HG03575 (cell line): ENCODE measurements at regions not wholly inside any gene's neighbourhood (a gene's known extent, or its start where the extent isn't known, plus 50 kb on each side); places are given as distances from the start of the nearest gene placed in this dataset.

Source experiments
- ATAC-seq: cut with Tn5 transposase; IDR thresholded peaks from one replicate; pipeline ENCODE4 v1.9.1; 2021; ENCODE audit not compliant: unreplicated experiment, insufficient number of reproducible peaks, low FRiP score; ENCODE audit errors: extremely low read depth

GRCh38 chr5:126309860-126310259, 113.3 kb upstream of the GRAMD2B start:
- ATAC-seq, result no peak

DNA sequence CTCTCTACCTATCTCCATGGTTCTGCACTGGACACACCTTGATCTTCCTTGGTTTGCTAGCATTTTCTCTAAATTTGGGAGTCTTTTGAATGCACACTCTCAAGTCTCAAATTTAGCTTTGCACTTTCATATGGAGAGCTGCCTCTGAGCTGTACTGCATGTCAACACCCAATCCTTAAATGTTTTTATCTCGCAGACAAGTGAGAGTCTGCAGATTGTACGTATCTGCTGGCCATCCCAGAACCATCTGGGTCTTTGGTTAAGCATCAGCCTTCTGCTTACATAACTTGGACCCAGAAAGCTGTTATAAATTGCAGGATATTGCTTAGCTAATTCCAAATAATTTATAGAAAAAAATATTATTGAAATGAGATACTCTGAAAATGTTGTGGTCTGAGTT, 111.4 kb upstream of the GRAMD2B start:
- ATAC-seq, result no peak

- ATAC-seq, result no peak
Observed at GRCh38 chr5:126315341-126315740, 107.9 kb upstream of the GRAMD2B start.

- ATAC-seq, result no peak
Observed at GRCh38 chr5:126332326-126332725, 90.9 kb upstream of the GRAMD2B start.

DNA sequence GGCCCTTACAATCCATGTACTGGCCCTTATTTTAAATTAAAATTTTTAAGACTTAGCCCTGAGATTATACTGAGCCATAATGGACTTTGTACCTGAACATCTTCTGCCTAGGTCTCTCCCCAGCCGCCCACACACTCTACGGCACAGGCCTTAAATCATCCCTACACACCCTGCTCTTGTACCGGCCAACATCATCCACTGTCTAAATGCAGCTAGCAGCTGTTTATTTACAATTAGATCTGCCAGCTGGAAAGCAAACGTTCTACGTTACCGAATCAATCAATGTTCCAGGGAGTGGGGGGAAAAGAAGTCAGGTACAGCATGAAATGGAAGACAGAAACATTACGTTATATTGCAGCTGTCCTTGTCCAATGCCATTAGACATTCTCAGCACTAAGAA, 88.4 kb upstream of the GRAMD2B start:
- no peak for ATAC-seq

GRCh38 chr5:126335886-126336285, 87.3 kb upstream of the GRAMD2B start:
- ATAC-seq, result no peak

GRCh38 chr5:126338635-126339034, 84.6 kb upstream of the GRAMD2B start:
- no peak for ATAC-seq

DNA sequence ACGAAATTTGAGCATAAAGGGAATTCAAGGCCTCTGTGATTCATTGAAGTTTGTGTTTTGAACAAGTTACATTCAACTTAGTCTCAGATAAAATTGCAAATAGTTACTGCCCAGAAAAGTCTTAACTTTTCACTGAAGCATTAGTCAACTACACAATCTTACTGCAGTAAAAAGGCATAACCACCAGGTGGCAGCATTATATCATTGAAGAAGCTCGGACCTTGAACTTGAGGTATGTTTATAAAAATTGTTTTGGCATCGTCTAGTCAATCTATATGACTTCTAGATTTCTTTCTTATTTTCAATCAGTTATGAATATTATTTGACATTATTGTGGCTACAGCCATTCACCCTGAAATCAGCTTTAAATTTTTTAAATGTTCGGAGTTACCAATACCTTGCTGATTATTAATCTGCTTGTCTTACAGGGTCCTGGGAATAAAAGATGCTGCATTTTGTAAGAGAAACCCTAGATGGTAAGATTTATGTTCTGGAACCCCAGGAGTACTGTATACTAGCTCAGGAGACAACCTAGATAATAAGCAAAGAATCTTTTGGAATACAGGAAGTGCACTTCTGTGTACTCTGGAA, 83.9 kb upstream of the GRAMD2B start:
- ATAC-seq, result no peak

GRCh38 chr5:126341906-126342630, 81.1 kb upstream of the GRAMD2B start:
- ATAC-seq, result no peak

GRCh38 chr5:126348855-126349635, 74.2 kb upstream of the GRAMD2B start:
- no peak for ATAC-seq

GRCh38 chr5:126351153-126351552, 72.1 kb upstream of the GRAMD2B start:
- no peak for ATAC-seq

DNA sequence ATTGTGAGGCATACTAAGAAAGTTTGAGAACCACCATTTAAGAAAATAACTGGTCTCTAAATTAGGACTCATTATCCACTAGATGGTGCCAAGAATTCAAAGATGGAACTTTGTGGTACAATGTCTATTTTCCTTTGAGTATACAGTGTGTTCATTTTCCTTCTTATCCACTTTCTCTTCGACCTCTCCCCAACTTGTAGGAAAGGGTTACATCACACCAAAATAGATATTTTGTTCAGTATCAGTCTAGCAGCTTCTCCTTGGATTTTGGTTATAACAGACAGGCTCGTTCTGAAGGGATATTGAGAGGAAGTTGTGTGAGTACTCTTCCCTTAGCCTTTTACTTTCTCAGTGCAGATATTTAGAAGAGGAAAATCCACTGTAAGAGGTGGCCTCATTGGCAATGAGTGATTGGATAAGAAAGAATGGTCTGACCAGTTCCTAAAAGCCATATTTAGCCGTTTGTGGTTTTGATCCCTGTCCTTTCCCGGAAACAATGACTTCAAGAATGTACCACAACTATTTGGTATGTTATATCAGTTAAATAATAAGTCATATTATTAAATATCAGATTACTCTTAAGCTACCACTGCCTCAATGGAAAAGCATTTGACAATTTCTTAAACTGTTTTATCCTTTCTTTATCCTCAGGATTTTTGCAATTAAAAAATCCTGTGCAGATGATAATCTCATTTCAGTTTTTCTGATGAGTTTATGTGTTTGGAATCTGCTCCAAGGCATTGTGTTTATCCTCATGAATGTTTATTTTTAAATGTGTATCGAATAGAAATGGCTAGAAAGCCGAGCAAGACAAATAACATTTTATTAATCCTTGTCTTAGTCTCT, 69.0 kb upstream of the GRAMD2B start:
- ATAC-seq, result no peak

GRCh38 chr5:126354858-126355731, 68.1 kb upstream of the GRAMD2B start:
- no peak for ATAC-seq

GRCh38 chr5:126355940-126356339, 67.3 kb upstream of the GRAMD2B start:
- ATAC-seq, result no peak

- ATAC-seq, result no peak
Observed at GRCh38 chr5:126357585-126358342, 65.4 kb upstream of the GRAMD2B start.

DNA sequence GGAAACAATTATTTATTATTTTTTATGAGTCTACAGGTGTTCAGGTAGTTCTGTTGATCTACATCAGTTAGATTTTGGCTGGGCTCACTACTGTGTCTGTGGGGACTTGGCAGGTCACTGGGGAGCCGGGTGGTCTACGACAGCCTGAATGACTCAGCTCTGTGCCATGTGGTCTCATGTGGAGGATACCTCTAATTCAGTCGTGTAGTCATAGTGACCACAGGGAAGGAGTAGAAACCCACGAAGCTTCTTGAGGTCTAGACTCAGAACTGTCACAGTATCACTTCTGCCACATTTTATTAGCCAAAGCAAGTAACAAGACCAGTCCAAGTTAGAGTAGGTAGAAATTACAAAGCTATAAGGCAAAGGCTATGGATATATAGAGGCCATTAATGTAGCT, 64.7 kb upstream of the GRAMD2B start:
- peak; percentile 85 for ATAC-seq

DNA sequence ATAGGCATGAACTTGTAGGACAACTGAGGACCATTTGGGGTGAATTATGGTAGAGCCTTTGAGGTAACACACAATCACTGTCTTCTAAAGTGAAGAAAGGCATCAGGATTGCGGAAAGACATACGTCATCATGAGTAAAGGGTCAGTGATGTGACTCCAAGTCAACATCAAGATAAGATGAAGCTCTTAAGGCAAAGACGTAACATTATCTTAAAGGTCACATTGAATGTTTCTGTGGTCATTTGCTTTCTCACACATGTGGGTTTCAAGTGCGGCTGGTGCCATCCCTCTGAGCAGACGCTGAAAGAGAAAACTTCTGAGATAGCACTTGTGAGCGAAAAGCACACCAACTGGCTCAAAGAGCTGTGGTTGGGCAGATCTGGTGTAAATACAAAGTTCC, 63.3 kb upstream of the GRAMD2B start:
- no peak for ATAC-seq

DNA sequence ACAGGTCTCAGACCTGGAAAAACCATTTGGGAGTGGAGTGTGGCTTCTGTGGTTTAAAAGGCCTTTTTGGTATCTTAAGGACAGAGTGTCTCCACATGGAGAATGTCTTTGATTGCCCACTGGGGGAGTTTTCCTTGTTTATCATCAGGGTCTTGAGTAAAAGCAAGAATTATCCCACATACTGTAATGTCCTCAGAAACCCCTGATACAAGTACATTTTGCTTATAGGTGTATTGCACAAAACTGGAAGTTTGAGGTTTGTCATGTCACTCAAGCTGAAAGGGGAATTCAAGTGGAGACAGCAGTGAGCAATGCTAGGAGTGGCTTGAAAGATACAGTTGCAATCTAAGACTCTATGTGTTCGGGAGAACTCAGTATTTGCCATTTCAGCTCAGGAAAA, 62.7 kb upstream of the GRAMD2B start:
- ATAC-seq, result no peak
